CD4-positive, alpha-beta T cell (primary cell): ENCODE measurements at regions not wholly inside any gene's neighbourhood (a gene's known extent, or its start where the extent isn't known, plus 50 kb on each side); places are given as distances from the start of the nearest gene placed in this dataset.

Source experiments
- ATAC-seq: fragments of 200-7000 bp; cut with Tn5 transposase; one replicate; pipeline ENCODE4 v1.10.0; 2022; ENCODE audit warnings: mild to moderate bottlenecking; ENCODE audit not compliant: poor library complexity
- CTCF ChIA-PET: fragments of 350-600 bp; sonication (Branson Sonifier 250); formaldehyde crosslinking; loops from one replicate; lab custom pipeline; 2021; ENCODE audit warnings: antibody characterized with exemption, inconsistent platforms; lab: Charles Lee
- POLR2A ChIA-PET: fragments of 350-600 bp; sonication (Branson Sonifier 250); formaldehyde crosslinking; loops from one replicate; lab custom pipeline; 2021; ENCODE audit warnings: antibody characterized with exemption, inconsistent platforms; lab: Charles Lee
- DNase-seq, 14 experiments: peaks; one replicate each; pipeline ENCODE4 v3.0.0-alpha.2; 2013 to 2020; ENCODE audit warnings: mixed read lengths in 2 of 14
- H3K27ac ChIP-seq, 2 donors: one replicate each; pipeline versions ENCODE4 v1.5.1 to v1.7.0; 2013; ENCODE audit warnings: low read length in 2 of 2, low read depth in 1 of 2, mild to moderate bottlenecking in 1 of 2
- H3K27me3 ChIP-seq, 2 experiments: 1 replicate in 1 of 2; 2 replicates in 1 of 2; pipeline versions ENCODE4 v1.6.1 to v1.7.0; 2013; ENCODE audit warnings: low read length in 2 of 2, control low read depth in 1 of 2, mild to moderate bottlenecking in 1 of 2, moderate library complexity in 1 of 2; ENCODE audit not compliant: insufficient read depth in 2 of 2, control insufficient read depth in 1 of 2
- H3K36me3 ChIP-seq: one replicate; pipeline ENCODE4 v1.6.1; 2013; ENCODE audit warnings: low read length, control low read depth; ENCODE audit not compliant: insufficient read depth
- H3K4me1 ChIP-seq: one replicate; pipeline ENCODE4 v1.6.1; 2013; ENCODE audit warnings: low read length, control low read depth; ENCODE audit not compliant: insufficient read depth
- H3K4me3 ChIP-seq: one replicate; pipeline ENCODE4 v1.5.1; 2013; ENCODE audit warnings: mild to moderate bottlenecking, low read length, moderate library complexity
- H3K9me3 ChIP-seq, 2 experiments: 1 replicate in 1 of 2; 2 replicates in 1 of 2; pipeline versions ENCODE4 v1.6.1 to v1.7.0; 2013; ENCODE audit warnings: low read length in 2 of 2, mild to moderate bottlenecking in 2 of 2, control low read depth in 1 of 2, moderate library complexity in 1 of 2; ENCODE audit not compliant: control insufficient read depth in 1 of 2, insufficient read depth in 1 of 2
- H3K27ac Mint-ChIP-seq: one replicate; pipeline ENCODE4 v1.8.0; 2020; ENCODE audit warnings: mixed read lengths
- H3K27me3 Mint-ChIP-seq: one replicate; pipeline ENCODE4 v1.8.0; 2021; ENCODE audit warnings: mixed read lengths
- H3K36me3 Mint-ChIP-seq: one replicate; pipeline ENCODE4 v1.8.0; 2021; ENCODE audit warnings: low read depth, mixed read lengths
- H3K4me1 Mint-ChIP-seq: one replicate; pipeline ENCODE4 v1.8.0; 2021; ENCODE audit warnings: low read depth, mixed read lengths
- H3K4me3 Mint-ChIP-seq: one replicate; pipeline ENCODE4 v1.8.0; 2020; ENCODE audit warnings: mild to moderate bottlenecking, mixed read lengths
- H3K9me3 Mint-ChIP-seq: one replicate; pipeline ENCODE4 v1.8.0; 2020; ENCODE audit warnings: mixed read lengths
- CTCF ChIP-seq: fragments of 200-600 bp; IDR thresholded peaks from one replicate; pipeline ENCODE4 v1.8.0; 2022; ENCODE audit warnings: antibody characterized with exemption, mild to moderate bottlenecking
- intact Hi-C, 2 experiments: fragments of 100-400 bp; cut with DNase I in 1 of 2; cut with micrococcal nuclease in 1 of 2; formaldehyde crosslinking; loops; one replicate each; pipeline versions ENCODE4 v1.15.1 to v1.9.0; 2023 to 2025; cut with DNase I, micrococcal nuclease

- Histone ChIP-seq H3K4me3 (no peak overlapping the region), H3K27me3 (no peaks in the 10 kb centered on the region), H3K4me1 (no peaks in the 10 kb centered on the region), H3K9me3 (no peaks in the 10 kb centered on the region), H3K36me3 (no peaks in the 10 kb centered on the region), H3K27ac (no peak overlapping the region)
- ATAC-seq = no peak
- no peak for TF ChIP-seq CTCF
- no peaks in the 10 kb centered on the region for H3K27me3 Mint-ChIP-seq
- H3K27ac Mint-ChIP-seq = no peak overlapping the region
- H3K9me3 Mint-ChIP-seq = no peaks in the 10 kb centered on the region
- no peaks in the 10 kb centered on the region for H3K4me1 Mint-ChIP-seq
- H3K4me3 Mint-ChIP-seq = no peak overlapping the region
- CTCF ChIA-PET = interaction anchor here (0.9 kb wide), 1 partner anchor 122 kb away, joined by 3 read pairs; no protein-coding TSS in a partner anchor
- intact Hi-C loops = no loop called here
- no peak for DNase-seq
- no peaks in the 10 kb centered on the region for H3K36me3 Mint-ChIP-seq
- POLR2A ChIA-PET = no interaction called here
Measured at GRCh38 chr5:123802298-123802951, 290.4 kb downstream of the CSNK1G3 start.

GRCh38 chr5:123800640-123801039 lies 288.7 kb downstream of the CSNK1G3 start:
- Histone ChIP-seq H3K36me3 (no peaks in the 10 kb centered on the region), H3K4me1 (no peaks in the 10 kb centered on the region), H3K27ac (no peak overlapping the region), H3K9me3 (no peaks in the 10 kb centered on the region), H3K27me3 (no peaks in the 10 kb centered on the region), H3K4me3 (no peak overlapping the region)
- TF ChIP-seq CTCF = no peak
- ATAC-seq = no peak
- Mint-ChIP-seq H3K4me3 (no peak overlapping the region), H3K4me1 (no peaks in the 10 kb centered on the region), H3K27ac (no peak overlapping the region), H3K27me3 (no peaks in the 10 kb centered on the region), H3K36me3 (no peaks in the 10 kb centered on the region), H3K9me3 (no peaks in the 10 kb centered on the region)
- ChIA-PET POLR2A (no interaction called here), CTCF (no interaction called here)
- intact Hi-C loops = no loop called here
- no peak for DNase-seq

GRCh38 chr5:123795688-123796087 lies 283.7 kb downstream of the CSNK1G3 start:
- no peak for TF ChIP-seq CTCF
- Histone ChIP-seq H3K4me1 (no peaks in the 10 kb centered on the region), H3K4me3 (no peak overlapping the region), H3K27me3 (no peaks in the 10 kb centered on the region), H3K9me3 (peaks cover 0 to 3% of the 10 kb centered on the region in 2 experiments), H3K27ac (no peak overlapping the region), H3K36me3 (no peaks in the 10 kb centered on the region)
- ATAC-seq (no peak), DNase-seq (no peak)
- Mint-ChIP-seq H3K27me3 (no peaks in the 10 kb centered on the region), H3K4me1 (no peaks in the 10 kb centered on the region), H3K36me3 (no peaks in the 10 kb centered on the region), H3K9me3 (no peaks in the 10 kb centered on the region), H3K27ac (no peak overlapping the region), H3K4me3 (no peak overlapping the region)
- intact Hi-C loops = no loop called here
- ChIA-PET POLR2A (no interaction called here), CTCF (no interaction called here)
